GM10266 (cell line): ENCODE measurements at regions not wholly inside any gene's neighbourhood (a gene's known extent, or its start where the extent isn't known, plus 50 kb on each side); places are given as distances from the start of the nearest gene placed in this dataset.

Source experiments
- DNase-seq: peaks from one replicate; pipeline ENCODE4 v3.0.0; 2012; ENCODE audit errors: extremely low spot score
- TF ChIP-seq, protein P1 (sequence below): IDR thresholded peaks from 2 replicates; pipeline ENCODE4 v1.5.1; 2012; ENCODE audit warnings: mild to moderate bottlenecking, low read depth; ENCODE audit not compliant: control insufficient read depth, insufficient read depth; ENCODE audit errors: missing control alignments

DNA sequence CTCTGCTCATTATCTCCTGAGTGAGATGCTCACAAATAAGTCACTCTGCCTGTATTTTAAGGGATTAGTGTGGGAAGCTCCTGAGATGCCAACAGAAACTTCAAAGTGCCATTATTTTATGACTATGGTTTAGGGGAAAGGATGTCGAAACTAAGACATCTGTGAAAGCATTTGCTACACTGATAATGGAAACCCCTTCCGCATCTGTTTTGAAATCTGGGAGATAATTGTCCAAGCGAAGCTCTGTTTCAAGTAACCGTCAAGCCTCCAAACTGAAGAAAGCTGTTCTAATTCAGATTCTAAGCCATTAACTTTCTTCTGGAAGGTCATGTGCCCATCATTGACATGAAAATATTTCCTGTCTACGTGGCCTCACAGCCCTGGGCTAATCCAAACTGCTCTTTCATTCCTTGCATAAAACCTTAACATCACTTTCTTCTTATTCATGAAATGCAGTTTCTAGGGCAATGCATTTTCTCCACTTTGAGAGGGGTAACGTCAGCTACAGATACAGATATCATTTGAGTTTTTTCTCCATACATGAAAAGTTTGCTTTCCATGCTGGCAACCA, 932.0 kb downstream of the C6orf118 start:
- TF ChIP-seq, protein P1, sequence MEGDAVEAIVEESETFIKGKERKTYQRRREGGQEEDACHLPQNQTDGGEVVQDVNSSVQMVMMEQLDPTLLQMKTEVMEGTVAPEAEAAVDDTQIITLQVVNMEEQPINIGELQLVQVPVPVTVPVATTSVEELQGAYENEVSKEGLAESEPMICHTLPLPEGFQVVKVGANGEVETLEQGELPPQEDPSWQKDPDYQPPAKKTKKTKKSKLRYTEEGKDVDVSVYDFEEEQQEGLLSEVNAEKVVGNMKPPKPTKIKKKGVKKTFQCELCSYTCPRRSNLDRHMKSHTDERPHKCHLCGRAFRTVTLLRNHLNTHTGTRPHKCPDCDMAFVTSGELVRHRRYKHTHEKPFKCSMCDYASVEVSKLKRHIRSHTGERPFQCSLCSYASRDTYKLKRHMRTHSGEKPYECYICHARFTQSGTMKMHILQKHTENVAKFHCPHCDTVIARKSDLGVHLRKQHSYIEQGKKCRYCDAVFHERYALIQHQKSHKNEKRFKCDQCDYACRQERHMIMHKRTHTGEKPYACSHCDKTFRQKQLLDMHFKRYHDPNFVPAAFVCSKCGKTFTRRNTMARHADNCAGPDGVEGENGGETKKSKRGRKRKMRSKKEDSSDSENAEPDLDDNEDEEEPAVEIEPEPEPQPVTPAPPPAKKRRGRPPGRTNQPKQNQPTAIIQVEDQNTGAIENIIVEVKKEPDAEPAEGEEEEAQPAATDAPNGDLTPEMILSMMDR: no peak
- DNase-seq: no peak

DNA sequence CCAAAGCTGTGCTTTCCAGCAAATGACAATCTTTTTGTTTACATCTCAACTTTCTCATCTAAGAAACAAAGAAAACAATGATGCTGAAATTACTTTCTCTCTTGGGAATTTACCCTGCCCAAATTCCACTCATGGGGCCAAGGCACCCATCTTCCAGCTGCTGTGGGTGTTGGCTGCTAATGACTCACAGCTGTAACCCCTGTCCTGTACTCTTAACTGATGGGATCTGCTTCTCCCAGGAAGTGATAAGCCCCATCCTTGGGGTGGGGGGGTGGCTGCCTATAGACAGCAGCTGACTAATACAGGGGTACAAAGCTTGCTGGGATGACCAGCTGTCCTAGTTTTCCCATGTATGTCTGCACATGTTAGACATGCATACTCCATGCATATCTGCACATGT, 938.6 kb downstream of the C6orf118 start:
- TF ChIP-seq, protein P1: no peak
- no peak for DNase-seq

GRCh38 chr6:164359441-164359840, 944.9 kb downstream of the QKI start:
- TF ChIP-seq, protein P1: no peak
- DNase-seq: no peak

- TF ChIP-seq, protein P1: no peak
- no peak for DNase-seq
These were observed 944.5 kb downstream of the QKI start for GRCh38 chr6:164359036-164359435.

- TF ChIP-seq, protein P1: no peak
- no peak for DNase-seq
These were observed 942.3 kb downstream of the QKI start for GRCh38 chr6:164356814-164357213.

- DNase-seq: no peak
- TF ChIP-seq, protein P1: no peak
These were observed 932.9 kb downstream of the QKI start for GRCh38 chr6:164347455-164347854.

DNA sequence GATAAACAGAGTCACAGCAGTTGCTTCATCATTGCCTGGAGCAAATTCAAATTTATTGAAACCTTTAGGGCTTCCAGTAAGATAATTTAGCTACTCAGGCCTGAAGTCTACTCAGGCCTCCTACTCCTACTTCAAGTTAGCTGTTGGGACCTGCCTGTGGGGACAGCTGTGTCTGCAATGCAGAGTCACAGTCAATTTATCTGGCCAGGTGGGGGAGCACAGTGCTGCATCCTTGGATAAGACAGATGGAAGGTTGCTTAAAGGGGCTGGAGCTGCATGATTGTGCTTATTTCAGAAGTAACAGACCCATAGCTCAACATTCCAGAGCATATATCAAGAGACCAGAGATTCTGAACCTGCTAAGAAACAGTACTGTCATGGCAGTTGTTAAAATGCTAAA, 932.1 kb downstream of the QKI start:
- TF ChIP-seq, protein P1: no peak
- no peak for DNase-seq
